ENCODE measurements at regions not wholly inside any gene's neighbourhood (a gene's known extent, or its start where the extent isn't known, plus 50 kb on each side); places are given as distances from the start of the nearest gene placed in this dataset.

DNA sequence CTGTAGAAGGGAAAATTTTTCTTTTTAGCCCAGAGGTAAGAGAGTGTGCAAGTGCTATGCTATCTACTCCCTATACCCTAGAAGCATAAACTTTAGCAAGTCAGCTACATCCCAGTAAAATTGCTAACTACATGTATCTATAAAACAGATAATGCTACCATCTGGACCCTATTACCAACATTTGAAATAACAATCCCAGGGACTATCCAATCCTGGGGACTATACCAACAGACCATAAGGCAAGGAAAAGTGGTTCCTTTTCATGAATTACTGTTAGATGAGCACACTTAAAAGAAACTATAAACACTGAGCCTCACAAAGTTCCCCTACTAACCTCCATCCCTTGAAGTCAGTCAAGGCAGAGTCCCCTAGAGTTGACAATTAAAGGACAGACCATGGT lies 213.6 kb upstream of the VEGFC start:
- ATAC-seq (ENCODE audit: poor library complexity) (no peak), DNase-seq (no peak)
- ChIA-PET CTCF (no interaction called here), POLR2A (no interaction called here)
- no peaks in the 10 kb centered on the region for H3K36me3 ChIP-seq (ENCODE audit: insufficient read depth, low read length)
- Mint-ChIP-seq H3K4me3 (no peak overlapping the region), H3K27ac (no peak overlapping the region), H3K36me3 (ENCODE audit: low read depth) (no peaks in the 10 kb centered on the region), H3K4me1 (ENCODE audit: low read depth) (no peaks in the 10 kb centered on the region), H3K27me3 (no peaks in the 10 kb centered on the region), H3K9me3 (no peaks in the 10 kb centered on the region)
- no peaks in the 10 kb centered on the region for H3K27me3 ChIP-seq (ENCODE audit: control insufficient read depth in 1 of 2, insufficient read depth in 2 of 2, low read length in 2 of 2)
- no peak overlapping the region for H3K4me3 ChIP-seq (ENCODE audit: low read length)
- intact Hi-C loops (cut with DNase I, micrococcal nuclease) = no loop called here
- TF ChIP-seq, protein P1, sequence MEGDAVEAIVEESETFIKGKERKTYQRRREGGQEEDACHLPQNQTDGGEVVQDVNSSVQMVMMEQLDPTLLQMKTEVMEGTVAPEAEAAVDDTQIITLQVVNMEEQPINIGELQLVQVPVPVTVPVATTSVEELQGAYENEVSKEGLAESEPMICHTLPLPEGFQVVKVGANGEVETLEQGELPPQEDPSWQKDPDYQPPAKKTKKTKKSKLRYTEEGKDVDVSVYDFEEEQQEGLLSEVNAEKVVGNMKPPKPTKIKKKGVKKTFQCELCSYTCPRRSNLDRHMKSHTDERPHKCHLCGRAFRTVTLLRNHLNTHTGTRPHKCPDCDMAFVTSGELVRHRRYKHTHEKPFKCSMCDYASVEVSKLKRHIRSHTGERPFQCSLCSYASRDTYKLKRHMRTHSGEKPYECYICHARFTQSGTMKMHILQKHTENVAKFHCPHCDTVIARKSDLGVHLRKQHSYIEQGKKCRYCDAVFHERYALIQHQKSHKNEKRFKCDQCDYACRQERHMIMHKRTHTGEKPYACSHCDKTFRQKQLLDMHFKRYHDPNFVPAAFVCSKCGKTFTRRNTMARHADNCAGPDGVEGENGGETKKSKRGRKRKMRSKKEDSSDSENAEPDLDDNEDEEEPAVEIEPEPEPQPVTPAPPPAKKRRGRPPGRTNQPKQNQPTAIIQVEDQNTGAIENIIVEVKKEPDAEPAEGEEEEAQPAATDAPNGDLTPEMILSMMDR (IDR thresholded peaks at IDR 0.05) = no peak
- H3K4me1 ChIP-seq (ENCODE audit: insufficient read depth, low read length) = no peaks in the 10 kb centered on the region
- no peak overlapping the region for H3K27ac ChIP-seq (ENCODE audit: low read depth in 1 of 2, low read length in 2 of 2)
- H3K9me3 ChIP-seq (ENCODE audit: control insufficient read depth in 1 of 2, insufficient read depth in 1 of 2, low read length in 2 of 2) = no peaks in the 10 kb centered on the region

DNA sequence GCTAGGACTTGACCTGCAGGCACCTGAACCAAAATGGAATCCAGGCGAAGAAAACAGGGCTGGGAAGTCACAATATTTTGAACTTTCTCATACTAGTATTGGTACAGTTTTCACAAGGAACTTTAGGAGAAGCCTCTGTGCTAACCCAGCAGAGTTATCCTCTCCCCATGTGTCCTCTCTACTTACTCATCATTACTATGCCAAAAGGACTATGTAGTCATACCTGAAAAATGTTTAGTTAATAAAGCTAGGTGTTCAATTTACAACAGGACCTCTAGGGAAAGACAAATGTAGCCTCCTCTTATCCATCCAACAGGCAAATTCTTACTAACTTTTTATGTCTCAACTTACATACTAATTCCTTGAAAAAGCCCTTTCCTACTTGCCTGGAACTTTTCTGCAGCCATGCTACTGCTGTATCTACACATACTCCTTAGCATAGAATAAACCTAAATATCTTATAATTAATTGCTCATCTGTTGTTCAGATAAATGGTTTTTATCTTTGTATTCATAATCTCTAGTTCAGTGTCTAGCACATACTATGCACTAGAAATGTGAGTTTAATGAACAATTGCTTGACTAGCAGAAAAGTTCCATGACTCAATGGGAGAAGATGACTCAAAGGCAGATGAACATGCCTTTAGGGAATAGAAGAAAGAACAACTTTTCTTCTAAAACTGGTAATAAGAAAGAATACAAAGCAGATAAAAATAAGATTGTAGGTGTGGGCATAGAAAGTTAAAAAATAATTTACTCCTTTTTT lies 215.5 kb upstream of the VEGFC start:
- H3K27ac Mint-ChIP-seq = no peak overlapping the region
- no peaks in the 10 kb centered on the region for H3K27me3 Mint-ChIP-seq
- ATAC-seq (ENCODE audit: poor library complexity) (no peak), DNase-seq (no peak)
- Histone ChIP-seq H3K9me3 (ENCODE audit: control insufficient read depth in 1 of 2, insufficient read depth in 1 of 2, low read length in 2 of 2) (peaks cover 0 to 6% of the 10 kb centered on the region in 2 experiments), H3K4me1 (ENCODE audit: insufficient read depth, low read length) (no peaks in the 10 kb centered on the region), H3K27ac (ENCODE audit: low read depth in 1 of 2, low read length in 2 of 2) (no peak overlapping the region), H3K27me3 (ENCODE audit: control insufficient read depth in 1 of 2, insufficient read depth in 2 of 2, low read length in 2 of 2) (no peaks in the 10 kb centered on the region), H3K4me3 (ENCODE audit: low read length) (no peak overlapping the region), H3K36me3 (ENCODE audit: insufficient read depth, low read length) (no peaks in the 10 kb centered on the region)
- no peak overlapping the region for H3K4me3 Mint-ChIP-seq
- H3K36me3 Mint-ChIP-seq (ENCODE audit: low read depth) = no peaks in the 10 kb centered on the region
- TF ChIP-seq, protein P1 (IDR thresholded peaks at IDR 0.05) = no peak
- ChIA-PET POLR2A (no interaction called here), CTCF (no interaction called here)
- peaks cover 4% of the 10 kb centered on the region for H3K9me3 Mint-ChIP-seq
- intact Hi-C loops (cut with DNase I, micrococcal nuclease) = no loop called here
- H3K4me1 Mint-ChIP-seq (ENCODE audit: low read depth) = no peaks in the 10 kb centered on the region

DNA sequence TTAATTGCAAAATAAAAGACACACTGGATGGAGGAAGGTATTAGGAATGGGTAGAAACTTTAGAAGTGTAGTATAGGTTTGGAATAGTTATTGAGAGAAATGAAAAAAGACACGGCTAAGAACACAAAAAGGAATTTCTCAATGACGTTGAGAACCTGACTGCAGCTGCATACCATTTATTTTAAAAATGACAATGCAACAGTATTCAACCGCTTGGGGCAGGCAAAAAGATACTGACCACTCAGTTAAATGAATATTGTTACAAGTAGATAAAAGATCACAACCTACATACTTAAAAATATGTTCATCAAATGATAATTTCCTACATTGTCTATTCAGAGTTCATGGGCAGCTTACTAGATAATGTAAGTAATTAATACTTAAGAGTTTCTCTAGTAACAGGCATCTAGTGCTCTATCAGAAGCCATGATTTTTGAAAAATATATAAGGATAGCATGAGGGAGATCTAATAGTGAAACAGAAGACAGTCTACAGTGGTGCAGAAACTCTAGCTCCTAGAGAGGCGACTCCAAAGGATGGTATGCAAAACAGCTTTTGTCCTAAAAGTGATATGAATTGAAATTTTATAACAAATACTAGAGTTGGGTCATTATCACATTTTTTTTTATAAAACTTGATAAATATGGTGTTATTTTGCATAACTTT lies 216.2 kb upstream of the VEGFC start:
- CTCF ChIA-PET = no interaction called here
- POLR2A ChIA-PET = no interaction called here
- no peak overlapping the region for H3K27ac Mint-ChIP-seq
- no peaks in the 10 kb centered on the region for H3K36me3 Mint-ChIP-seq (ENCODE audit: low read depth)
- no peak for DNase-seq
- TF ChIP-seq, protein P1 (IDR thresholded peaks at IDR 0.05) = no peak
- H3K4me1 Mint-ChIP-seq (ENCODE audit: low read depth) = no peaks in the 10 kb centered on the region
- no peaks in the 10 kb centered on the region for H3K27me3 Mint-ChIP-seq
- H3K4me3 ChIP-seq (ENCODE audit: low read length) = no peak overlapping the region
- H3K36me3 ChIP-seq (ENCODE audit: insufficient read depth, low read length) = no peaks in the 10 kb centered on the region
- H3K4me1 ChIP-seq (ENCODE audit: insufficient read depth, low read length) = no peaks in the 10 kb centered on the region
- intact Hi-C loops (cut with DNase I, micrococcal nuclease) = no loop called here
- no peak overlapping the region for H3K4me3 Mint-ChIP-seq
- ATAC-seq (ENCODE audit: poor library complexity) = no peak
- H3K27me3 ChIP-seq (ENCODE audit: control insufficient read depth in 1 of 2, insufficient read depth in 2 of 2, low read length in 2 of 2) = no peaks in the 10 kb centered on the region
- H3K9me3 Mint-ChIP-seq = peaks cover 6% of the 10 kb centered on the region
- H3K9me3 ChIP-seq (ENCODE audit: control insufficient read depth in 1 of 2, insufficient read depth in 1 of 2, low read length in 2 of 2) = peaks cover 5 to 13% of the 10 kb centered on the region in 2 experiments
- H3K27ac ChIP-seq (ENCODE audit: low read depth in 1 of 2, low read length in 2 of 2) = no peak overlapping the region

Data from CD4-positive, alpha-beta T cell (primary cell).